Choroid plexus epithelial cell (primary cell): ENCODE measurements at regions not wholly inside any gene's neighbourhood (a gene's known extent, or its start where the extent isn't known, plus 50 kb on each side); places are given as distances from the start of the nearest gene placed in this dataset.

Source experiments
- DNase-seq: peaks from one replicate; pipeline ENCODE4 v3.0.0-alpha.2; 2010; ENCODE audit warnings: low read depth
- H3K4me3 ChIP-seq: 2 replicates; pipeline ENCODE4 v1.5.1; 2011; ENCODE audit warnings: low read depth, mild to moderate bottlenecking, control low read depth, low read length, moderate library complexity
- CTCF ChIP-seq: conservative IDR thresholded peaks from 2 replicates; pipeline ENCODE4 v1.5.1; 2011; ENCODE audit warnings: low read depth, mild to moderate bottlenecking, control low read depth, inconsistent platforms, low read length, moderate library complexity

DNA sequence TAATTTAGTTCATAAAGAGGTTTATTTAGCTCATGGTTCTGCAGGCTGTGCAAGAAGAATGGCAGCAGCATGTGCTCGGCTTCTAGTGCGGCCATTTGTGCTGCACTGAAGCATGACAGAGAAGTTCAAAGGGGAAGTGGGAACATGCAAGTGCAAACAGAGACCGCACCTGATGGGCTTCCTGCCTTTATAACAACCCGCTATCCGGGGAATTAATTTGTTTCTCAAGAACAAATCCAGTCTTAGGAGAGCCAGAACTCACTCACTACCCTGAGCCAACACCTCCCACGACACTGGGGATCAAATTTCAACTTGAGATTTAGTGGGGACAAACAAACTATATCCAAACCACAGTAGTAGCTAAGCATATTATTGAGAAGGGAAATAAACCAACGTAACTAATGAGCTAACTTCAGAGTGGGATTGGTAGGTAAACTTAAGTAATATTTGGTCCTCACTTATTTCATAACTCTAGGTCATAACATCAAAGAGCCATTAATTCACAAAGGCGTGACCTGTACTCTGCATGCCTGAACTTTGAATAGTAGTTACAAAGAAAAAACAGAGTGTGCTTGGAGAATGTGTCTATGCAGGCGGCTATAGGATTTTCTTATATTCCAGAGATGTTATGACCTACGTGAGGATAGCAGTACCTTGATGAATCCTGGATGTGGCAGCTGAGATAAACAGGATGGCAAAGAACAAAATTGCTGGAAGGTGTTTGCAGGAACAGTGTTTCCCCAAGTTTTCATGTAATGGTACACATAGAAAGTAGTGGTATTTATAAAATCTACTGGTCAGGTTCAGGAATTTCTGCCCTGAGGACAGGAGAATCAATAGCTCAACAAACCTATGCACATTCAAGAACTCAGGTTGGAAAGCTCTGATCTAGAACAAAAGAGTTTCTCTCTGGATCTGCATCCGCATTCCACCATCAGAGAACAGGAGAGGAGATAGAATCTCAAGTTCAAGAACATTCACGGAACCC, 845.9 kb upstream of the ID2 start:
- no peak for TF ChIP-seq CTCF
- no peak overlapping the region for H3K4me3 ChIP-seq
- no peak for DNase-seq

- TF ChIP-seq CTCF = no peak
- no peak overlapping the region for H3K4me3 ChIP-seq
- no peak for DNase-seq
These were observed 844.6 kb upstream of the ID2 start for GRCh38 chr2:7837237-7837760.

DNA sequence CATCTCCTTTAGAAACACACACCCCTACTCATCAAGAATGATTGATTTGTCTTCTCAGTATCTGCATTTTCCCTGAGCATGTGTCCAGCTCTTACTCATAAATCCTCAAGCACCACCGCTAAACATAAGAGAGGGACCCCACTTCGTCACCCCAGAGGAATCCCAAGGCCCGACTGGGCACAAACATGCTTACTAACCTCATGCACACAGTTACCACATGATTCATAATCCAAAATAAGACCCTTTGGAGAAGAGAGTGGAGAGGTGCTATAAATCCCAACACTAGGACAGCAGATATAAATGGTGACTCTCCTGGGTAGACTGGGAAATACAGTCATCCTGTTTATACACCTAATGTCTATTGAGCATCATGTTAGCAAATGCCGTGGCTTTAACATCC, 843.2 kb upstream of the ID2 start:
- TF ChIP-seq CTCF = no peak
- no peak for DNase-seq
- H3K4me3 ChIP-seq = no peak overlapping the region

DNA sequence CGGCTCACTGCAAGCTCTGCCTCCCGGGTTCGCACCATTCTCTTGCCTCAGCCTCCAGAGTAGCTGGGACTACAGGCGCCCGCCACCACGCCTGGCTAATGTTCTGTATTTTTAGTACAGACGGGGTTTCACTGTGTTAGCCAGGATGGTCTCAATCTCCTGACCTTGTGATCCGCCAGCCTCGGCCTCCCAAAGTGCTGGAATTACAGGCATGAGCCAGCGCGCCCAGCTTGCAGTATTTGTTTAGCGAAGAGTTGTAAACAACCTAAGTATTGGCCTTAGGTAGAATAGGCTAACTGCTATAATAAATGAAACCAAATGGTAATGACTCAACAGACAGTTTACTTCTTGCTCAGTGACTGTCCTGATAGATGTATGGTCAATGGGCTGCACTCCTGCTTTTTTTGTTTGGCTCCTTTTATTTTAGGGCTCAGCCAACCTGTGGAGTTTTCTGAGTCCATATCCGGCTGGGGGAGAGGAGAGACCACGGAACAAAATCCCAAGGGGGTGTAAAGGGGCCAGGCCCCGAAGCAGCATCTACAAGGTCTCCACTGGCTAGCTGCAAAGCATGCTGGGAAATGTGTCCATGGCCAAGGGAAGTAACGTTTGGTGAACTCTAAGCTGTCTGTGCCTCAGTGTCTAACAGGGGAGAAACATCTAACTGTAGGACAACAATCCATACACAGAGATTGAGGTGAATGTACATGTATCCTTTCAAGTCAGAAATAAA, 841.0 kb upstream of the ID2 start:
- TF ChIP-seq CTCF = no peak
- H3K4me3 ChIP-seq = no peak overlapping the region
- no peak for DNase-seq

GRCh38 chr2:7841751-7842150, 840.1 kb upstream of the ID2 start:
- no peak for DNase-seq
- TF ChIP-seq CTCF = no peak
- H3K4me3 ChIP-seq = no peak overlapping the region

DNA sequence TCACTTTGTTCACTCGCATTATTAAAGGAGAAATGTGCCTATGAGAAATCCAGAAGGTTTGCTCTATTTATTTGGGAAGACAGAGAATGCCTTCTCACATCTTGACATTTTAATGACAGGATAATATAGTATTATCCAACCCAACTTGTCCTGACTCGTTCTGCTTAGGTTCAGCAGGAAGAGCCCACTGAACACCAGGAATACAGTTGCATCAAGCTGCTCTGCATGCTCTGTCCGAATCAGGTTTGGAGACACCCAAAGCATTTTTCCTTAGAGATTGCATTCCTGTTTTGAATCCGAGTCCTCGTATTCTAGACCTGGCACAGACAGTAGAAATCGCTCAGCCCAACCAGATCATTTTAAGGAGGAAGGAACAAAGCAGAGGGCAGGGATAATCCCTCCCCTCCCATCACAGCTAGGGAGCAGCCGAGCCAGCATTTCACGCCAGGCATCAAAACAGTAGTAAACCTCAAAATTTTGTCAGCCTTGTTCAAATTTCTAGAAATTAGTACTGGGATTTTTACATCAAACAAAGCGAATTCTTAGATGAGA, 837.4 kb upstream of the ID2 start:
- no peak for DNase-seq
- TF ChIP-seq CTCF = no peak
- H3K4me3 ChIP-seq = no peak overlapping the region
